Activated B cell treated with CpG ODN at 0.5 μM for 24 hours (primary cell): ENCODE measurements at regions not wholly inside any gene's neighbourhood (a gene's known extent, or its start where the extent isn't known, plus 50 kb on each side); places are given as distances from the start of the nearest gene placed in this dataset.

ENCODE experiments used
- ATAC-seq: fragments of 200-7000 bp; cut with Tn5 transposase; one replicate; pipeline ENCODE4 v1.10.0; 2021; ENCODE audit warnings: low read depth, mild to moderate bottlenecking, moderate library complexity
- CTCF ChIA-PET: fragments of 350-600 bp; sonication (Branson Sonifier 250); formaldehyde crosslinking; loops from one replicate; lab custom pipeline; 2021; ENCODE audit warnings: antibody characterized with exemption; lab: Charles Lee
- POLR2A ChIA-PET: fragments of 350-600 bp; sonication (Branson Sonifier 250); formaldehyde crosslinking; loops from one replicate; lab custom pipeline; 2021; ENCODE audit warnings: antibody characterized with exemption; lab: Charles Lee
- DNase-seq: peaks from one replicate; pipeline ENCODE4 v3.0.0; 2022
- H3K27ac Mint-ChIP-seq: one replicate; pipeline ENCODE4 v1.8.0; 2020; ENCODE audit warnings: mixed read lengths
- H3K27me3 Mint-ChIP-seq: one replicate; pipeline ENCODE4 v1.8.0; 2021; ENCODE audit warnings: mixed read lengths
- H3K36me3 Mint-ChIP-seq: one replicate; pipeline ENCODE4 v1.8.0; 2021; ENCODE audit warnings: low read depth, mixed read lengths
- H3K4me1 Mint-ChIP-seq: one replicate; pipeline ENCODE4 v1.8.0; 2021; ENCODE audit warnings: mixed read lengths
- H3K4me3 Mint-ChIP-seq: one replicate; pipeline ENCODE4 v1.8.0; 2020; ENCODE audit warnings: mild to moderate bottlenecking, mixed read lengths
- H3K9me3 Mint-ChIP-seq: one replicate; pipeline ENCODE4 v1.8.0; 2020; ENCODE audit warnings: mixed read lengths
- CTCF ChIP-seq: fragments of 200-600 bp; IDR thresholded peaks from one replicate; pipeline ENCODE4 v1.8.0; 2022; ENCODE audit warnings: antibody characterized with exemption, mild to moderate bottlenecking
- intact Hi-C: fragments of 100-400 bp; cut with micrococcal nuclease; formaldehyde crosslinking; loops from one replicate; pipeline ENCODE4 v1.15.1; 2024

DNA sequence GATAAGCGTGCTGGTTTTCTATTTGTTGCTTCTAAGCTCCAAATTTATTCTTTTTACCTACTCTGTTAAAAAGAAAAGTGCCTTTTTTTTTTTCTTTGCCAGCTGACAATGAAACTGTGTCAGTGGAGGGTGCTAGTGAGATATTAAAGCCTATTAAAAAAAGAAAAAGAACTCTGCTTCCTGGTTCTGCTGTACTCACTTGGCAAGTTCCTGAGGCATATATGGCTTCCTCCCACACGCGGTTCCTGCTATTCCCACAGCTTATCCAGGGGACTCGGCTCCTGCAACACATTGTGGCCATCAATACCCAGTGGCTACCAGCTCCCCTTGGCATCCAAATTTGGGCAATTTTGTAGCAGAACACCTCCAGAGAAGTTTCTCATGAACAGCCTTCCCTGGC, 1977.7 kb upstream of the CDH9 start:
- DNase-seq (no peak), ATAC-seq (no peak)
- no peak for TF ChIP-seq CTCF
- no peaks in the 10 kb centered on the region for H3K27me3 Mint-ChIP-seq
- CTCF ChIA-PET: no interaction called here
- H3K4me1 Mint-ChIP-seq: no peaks in the 10 kb centered on the region
- no peak overlapping the region for H3K27ac Mint-ChIP-seq
- no peak overlapping the region for H3K4me3 Mint-ChIP-seq
- peaks cover 2% of the 10 kb centered on the region for H3K9me3 Mint-ChIP-seq
- intact Hi-C loops: no loop called here
- H3K36me3 Mint-ChIP-seq: no peaks in the 10 kb centered on the region
- POLR2A ChIA-PET: no interaction called here

GRCh38 chr5:29015523-29015922, 1977.1 kb upstream of the CDH9 start:
- ChIA-PET CTCF (no interaction called here), POLR2A (no interaction called here)
- Mint-ChIP-seq H3K27ac (no peak overlapping the region), H3K9me3 (peaks cover 2% of the 10 kb centered on the region), H3K4me3 (no peak overlapping the region), H3K36me3 (no peaks in the 10 kb centered on the region), H3K27me3 (no peaks in the 10 kb centered on the region), H3K4me1 (no peaks in the 10 kb centered on the region)
- intact Hi-C loops: no loop called here
- DNase-seq: no peak
- ATAC-seq: no peak
- TF ChIP-seq CTCF: no peak

- intact Hi-C loops: no loop called here
- H3K4me1 Mint-ChIP-seq: no peaks in the 10 kb centered on the region
- no peak for TF ChIP-seq CTCF
- no peaks in the 10 kb centered on the region for H3K36me3 Mint-ChIP-seq
- no peak overlapping the region for H3K27ac Mint-ChIP-seq
- ATAC-seq: no peak
- no peak for DNase-seq
- no peaks in the 10 kb centered on the region for H3K27me3 Mint-ChIP-seq
- POLR2A ChIA-PET: no interaction called here
- CTCF ChIA-PET: no interaction called here
- H3K4me3 Mint-ChIP-seq: no peak overlapping the region
- no peaks in the 10 kb centered on the region for H3K9me3 Mint-ChIP-seq
Measured at GRCh38 chr5:29005386-29005785, 1967.0 kb upstream of the CDH9 start.

- ChIA-PET CTCF (no interaction called here), POLR2A (no interaction called here)
- no peak for DNase-seq
- Mint-ChIP-seq H3K27ac (no peak overlapping the region), H3K9me3 (no peaks in the 10 kb centered on the region), H3K4me3 (no peak overlapping the region), H3K4me1 (no peaks in the 10 kb centered on the region), H3K27me3 (no peaks in the 10 kb centered on the region), H3K36me3 (no peaks in the 10 kb centered on the region)
- intact Hi-C loops: no loop called here
- no peak for ATAC-seq
- TF ChIP-seq CTCF: no peak
Measured at GRCh38 chr5:29002481-29002880, 1964.1 kb upstream of the CDH9 start.

- ATAC-seq: no peak
- Mint-ChIP-seq H3K27me3 (no peaks in the 10 kb centered on the region), H3K36me3 (no peaks in the 10 kb centered on the region), H3K4me3 (no peak overlapping the region), H3K27ac (no peak overlapping the region), H3K9me3 (peaks cover 2% of the 10 kb centered on the region), H3K4me1 (no peaks in the 10 kb centered on the region)
- POLR2A ChIA-PET: no interaction called here
- DNase-seq: no peak
- TF ChIP-seq CTCF: no peak
- CTCF ChIA-PET: no interaction called here
- intact Hi-C loops: no loop called here
Measured at GRCh38 chr5:29001666-29002065, 1963.3 kb upstream of the CDH9 start.
